MM.1S (cell line): ENCODE measurements at regions not wholly inside any gene's neighbourhood (a gene's known extent, or its start where the extent isn't known, plus 50 kb on each side); places are given as distances from the start of the nearest gene placed in this dataset.

Experiments
- DNase-seq: peaks from one replicate; pipeline ENCODE4 v3.0.0-alpha.2; 2015
- H2AFZ ChIP-seq: fragments of 300-600 bp; sonication (generic); 2 replicates; pipeline ENCODE4 v1.6.0; 2016; ENCODE audit warnings: antibody characterized with exemption, low read length
- H3F3A ChIP-seq: fragments of 300-600 bp; sonication (generic); 2 replicates; pipeline ENCODE4 v1.6.1; 2016; ENCODE audit warnings: mild to moderate bottlenecking, antibody characterized with exemption, low read length, moderate library complexity, mixed read lengths; ENCODE audit not compliant: insufficient read depth
- H3K27ac ChIP-seq: fragments of 300-600 bp; sonication (generic); 2 replicates; pipeline ENCODE4 v1.5.1; 2016; ENCODE audit warnings: mild to moderate bottlenecking, low read length
- H3K27me3 ChIP-seq: fragments of 300-600 bp; sonication (generic); replicated peaks from 2 replicates; pipeline ENCODE4 v1.6.0; 2016; ENCODE audit warnings: low read length; ENCODE audit not compliant: insufficient read depth
- H3K36me3 ChIP-seq: fragments of 300-600 bp; sonication (generic); replicated peaks from 2 replicates; pipeline ENCODE4 v1.6.1; 2016; ENCODE audit warnings: mild to moderate bottlenecking, low read length, mixed read lengths; ENCODE audit not compliant: insufficient read depth
- H3K4me1 ChIP-seq: fragments of 300-600 bp; sonication (generic); 2 replicates; pipeline ENCODE4 v1.6.1; 2016; ENCODE audit warnings: low read length, mixed read lengths
- H3K4me2 ChIP-seq: fragments of 300-600 bp; sonication (generic); 2 replicates; pipeline ENCODE4 v1.6.0; 2016; ENCODE audit warnings: low read depth, low read length
- H3K4me3 ChIP-seq: fragments of 300-600 bp; sonication (generic); 2 replicates; pipeline ENCODE4 v1.5.1; 2016; ENCODE audit warnings: low read length, mixed read lengths
- H3K79me2 ChIP-seq: fragments of 300-600 bp; sonication (generic); 2 replicates; pipeline ENCODE4 v1.6.1; 2016; ENCODE audit warnings: mixed run types, low read length, mixed read lengths
- H3K9ac ChIP-seq: fragments of 300-600 bp; sonication (generic); 2 replicates; pipeline ENCODE4 v1.6.1; 2016; ENCODE audit warnings: low read length, mixed read lengths
- H3K9me2 ChIP-seq: fragments of 300-600 bp; sonication (generic); replicated peaks from 2 replicates; pipeline ENCODE4 v1.6.1; 2016; ENCODE audit warnings: mild to moderate bottlenecking, low read length, mixed read lengths; ENCODE audit not compliant: insufficient read depth
- H3K9me3 ChIP-seq: fragments of 300-600 bp; sonication (generic); replicated peaks from 2 replicates; pipeline ENCODE4 v1.6.1; 2016; ENCODE audit warnings: mild to moderate bottlenecking, low read length, mixed read lengths; ENCODE audit not compliant: insufficient read depth
- H4K20me1 ChIP-seq: fragments of 300-600 bp; sonication (generic); 2 replicates; pipeline ENCODE4 v1.6.1; 2016; ENCODE audit warnings: mild to moderate bottlenecking, low read length, moderate library complexity, mixed read lengths; ENCODE audit not compliant: insufficient read depth
- EZH2 ChIP-seq: fragments of 300-600 bp; sonication (generic); optimal IDR thresholded peaks from 2 replicates; pipeline ENCODE3; 2017; ENCODE audit warnings: low read depth, mild to moderate bottlenecking, antibody characterized with exemption, low read length, mixed read lengths
- EZH2phosphoT487 ChIP-seq: fragments of 300-600 bp; sonication (generic); IDR thresholded peaks from 2 replicates; pipeline ENCODE4 v1.6.1; 2018; ENCODE audit warnings: antibody characterized with exemption, low read length
- TF ChIP-seq, protein P1 (sequence below): fragments of 300-600 bp; sonication (generic); IDR thresholded peaks from 2 replicates; pipeline ENCODE4 v1.5.1; 2016; ENCODE audit warnings: antibody characterized with exemption, low read length, mixed read lengths

GRCh38 chrX:65910899-65911298 is 129.0 kb downstream of the VSIG4 start:
- no peak overlapping the region for H3K27ac ChIP-seq
- no peak overlapping the region for H3K4me2 ChIP-seq
- H3K36me3 ChIP-seq: no peaks in the 10 kb centered on the region
- H3K27me3 ChIP-seq: no peaks in the 10 kb centered on the region
- TF ChIP-seq, protein P1, sequence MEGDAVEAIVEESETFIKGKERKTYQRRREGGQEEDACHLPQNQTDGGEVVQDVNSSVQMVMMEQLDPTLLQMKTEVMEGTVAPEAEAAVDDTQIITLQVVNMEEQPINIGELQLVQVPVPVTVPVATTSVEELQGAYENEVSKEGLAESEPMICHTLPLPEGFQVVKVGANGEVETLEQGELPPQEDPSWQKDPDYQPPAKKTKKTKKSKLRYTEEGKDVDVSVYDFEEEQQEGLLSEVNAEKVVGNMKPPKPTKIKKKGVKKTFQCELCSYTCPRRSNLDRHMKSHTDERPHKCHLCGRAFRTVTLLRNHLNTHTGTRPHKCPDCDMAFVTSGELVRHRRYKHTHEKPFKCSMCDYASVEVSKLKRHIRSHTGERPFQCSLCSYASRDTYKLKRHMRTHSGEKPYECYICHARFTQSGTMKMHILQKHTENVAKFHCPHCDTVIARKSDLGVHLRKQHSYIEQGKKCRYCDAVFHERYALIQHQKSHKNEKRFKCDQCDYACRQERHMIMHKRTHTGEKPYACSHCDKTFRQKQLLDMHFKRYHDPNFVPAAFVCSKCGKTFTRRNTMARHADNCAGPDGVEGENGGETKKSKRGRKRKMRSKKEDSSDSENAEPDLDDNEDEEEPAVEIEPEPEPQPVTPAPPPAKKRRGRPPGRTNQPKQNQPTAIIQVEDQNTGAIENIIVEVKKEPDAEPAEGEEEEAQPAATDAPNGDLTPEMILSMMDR: no peak
- TF ChIP-seq EZH2 (no peak), EZH2phosphoT487 (no peak)
- no peak overlapping the region for H3K4me3 ChIP-seq
- DNase-seq: no peak
- no peak overlapping the region for H2AFZ ChIP-seq
- no peaks in the 10 kb centered on the region for H3K4me1 ChIP-seq
- no peaks in the 10 kb centered on the region for H3K9me3 ChIP-seq
- no peaks in the 10 kb centered on the region for H3K9me2 ChIP-seq
- no peaks in the 10 kb centered on the region for H3F3A ChIP-seq
- no peaks in the 10 kb centered on the region for H4K20me1 ChIP-seq
- no peaks in the 10 kb centered on the region for H3K79me2 ChIP-seq
- no peak overlapping the region for H3K9ac ChIP-seq

- no peaks in the 10 kb centered on the region for H3K9me2 ChIP-seq
- H3K9me3 ChIP-seq: no peaks in the 10 kb centered on the region
- no peak overlapping the region for H3K4me2 ChIP-seq
- no peaks in the 10 kb centered on the region for H4K20me1 ChIP-seq
- H3K27me3 ChIP-seq: no peaks in the 10 kb centered on the region
- H2AFZ ChIP-seq: no peak overlapping the region
- no peak overlapping the region for H3K9ac ChIP-seq
- DNase-seq: no peak
- no peaks in the 10 kb centered on the region for H3K36me3 ChIP-seq
- TF ChIP-seq EZH2 (no peak), EZH2phosphoT487 (no peak)
- no peaks in the 10 kb centered on the region for H3K79me2 ChIP-seq
- H3K4me1 ChIP-seq: no peaks in the 10 kb centered on the region
- H3F3A ChIP-seq: no peaks in the 10 kb centered on the region
- no peak overlapping the region for H3K27ac ChIP-seq
- no peak overlapping the region for H3K4me3 ChIP-seq
These were observed 136.1 kb downstream of the VSIG4 start for GRCh38 chrX:65903750-65904149.

- H3K27ac ChIP-seq: no peak overlapping the region
These were observed 137.9 kb downstream of the VSIG4 start for GRCh38 chrX:65902011-65902410.

More at GRCh38 chrX:65902011-65902410, 137.9 kb downstream of the VSIG4 start:
- Histone ChIP-seq H3K4me3 (no peak overlapping the region), H3K9ac (no peak overlapping the region), H3K36me3 (no peaks in the 10 kb centered on the region), H3K79me2 (no peaks in the 10 kb centered on the region), H3K9me3 (no peaks in the 10 kb centered on the region), H3K9me2 (no peaks in the 10 kb centered on the region), H3K4me1 (no peaks in the 10 kb centered on the region), H4K20me1 (no peaks in the 10 kb centered on the region), H3K4me2 (no peak overlapping the region), H2AFZ (no peak overlapping the region), H3K27me3 (no peaks in the 10 kb centered on the region), H3F3A (no peaks in the 10 kb centered on the region)
- no peak for DNase-seq
- TF ChIP-seq EZH2phosphoT487 (no peak), EZH2 (no peak)
- TF ChIP-seq, protein P1: no peak
